ENCODE measurements at regions not wholly inside any gene's neighbourhood (a gene's known extent, or its start where the extent isn't known, plus 50 kb on each side); places are given as distances from the start of the nearest gene placed in this dataset.

DNA sequence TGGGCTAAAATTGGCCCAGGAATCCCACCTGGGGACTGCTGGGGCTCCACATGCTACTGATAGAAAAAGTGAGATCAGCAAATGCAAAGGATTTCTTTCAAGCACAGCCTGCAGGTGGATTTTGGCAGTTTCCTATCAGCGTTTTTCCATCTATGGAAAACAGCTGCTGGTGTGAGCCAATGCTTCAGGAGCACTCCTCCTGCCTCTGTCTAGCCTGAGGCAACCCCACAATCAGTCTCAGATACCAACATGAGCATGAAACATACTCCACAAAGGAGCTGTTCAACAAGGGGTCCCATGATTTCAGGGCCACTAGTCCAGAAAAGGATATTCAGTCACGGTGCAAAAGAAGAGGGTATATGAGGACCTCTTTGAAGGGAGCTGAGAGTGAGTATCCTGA is 311.5 kb upstream of the THBS1 start:
- TF ChIP-seq EZH2phosphoT487 (IDR thresholded peaks at IDR 0.05; ENCODE audit: low read length) (no peak), EZH2 (optimal IDR thresholded peaks at IDR 0.05; ENCODE audit: low read depth, low read length) (no peak)
- TF ChIP-seq, protein P1, sequence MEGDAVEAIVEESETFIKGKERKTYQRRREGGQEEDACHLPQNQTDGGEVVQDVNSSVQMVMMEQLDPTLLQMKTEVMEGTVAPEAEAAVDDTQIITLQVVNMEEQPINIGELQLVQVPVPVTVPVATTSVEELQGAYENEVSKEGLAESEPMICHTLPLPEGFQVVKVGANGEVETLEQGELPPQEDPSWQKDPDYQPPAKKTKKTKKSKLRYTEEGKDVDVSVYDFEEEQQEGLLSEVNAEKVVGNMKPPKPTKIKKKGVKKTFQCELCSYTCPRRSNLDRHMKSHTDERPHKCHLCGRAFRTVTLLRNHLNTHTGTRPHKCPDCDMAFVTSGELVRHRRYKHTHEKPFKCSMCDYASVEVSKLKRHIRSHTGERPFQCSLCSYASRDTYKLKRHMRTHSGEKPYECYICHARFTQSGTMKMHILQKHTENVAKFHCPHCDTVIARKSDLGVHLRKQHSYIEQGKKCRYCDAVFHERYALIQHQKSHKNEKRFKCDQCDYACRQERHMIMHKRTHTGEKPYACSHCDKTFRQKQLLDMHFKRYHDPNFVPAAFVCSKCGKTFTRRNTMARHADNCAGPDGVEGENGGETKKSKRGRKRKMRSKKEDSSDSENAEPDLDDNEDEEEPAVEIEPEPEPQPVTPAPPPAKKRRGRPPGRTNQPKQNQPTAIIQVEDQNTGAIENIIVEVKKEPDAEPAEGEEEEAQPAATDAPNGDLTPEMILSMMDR (IDR thresholded peaks at IDR 0.05; ENCODE audit: low read length), result no peak
- no peaks in the 10 kb centered on the region for H3K9me3 ChIP-seq (replicated peaks; ENCODE audit: insufficient read depth, low read length)
- no peaks in the 10 kb centered on the region for H4K20me1 ChIP-seq (ENCODE audit: insufficient read depth, low read length)
- H3K36me3 ChIP-seq (replicated peaks; ENCODE audit: insufficient read depth, low read length), result no peaks in the 10 kb centered on the region
- no peaks in the 10 kb centered on the region for H3K9me2 ChIP-seq (replicated peaks; ENCODE audit: insufficient read depth, low read length)
- H3K4me2 ChIP-seq (ENCODE audit: low read depth, low read length), result no peak overlapping the region
- no peak overlapping the region for H3K9ac ChIP-seq (ENCODE audit: low read length)
- no peaks in the 10 kb centered on the region for H3F3A ChIP-seq (ENCODE audit: insufficient read depth, low read length)
- H3K79me2 ChIP-seq (ENCODE audit: low read length), result no peaks in the 10 kb centered on the region
- H3K27me3 ChIP-seq (replicated peaks; ENCODE audit: insufficient read depth, low read length), result no peaks in the 10 kb centered on the region
- no peaks in the 10 kb centered on the region; the same call in 1 of the 2 replicates for H3K4me1 ChIP-seq (ENCODE audit: low read length)
- no peak overlapping the region for H2AFZ ChIP-seq (ENCODE audit: low read length)
- no peak overlapping the region for H3K4me3 ChIP-seq (ENCODE audit: low read length)
- H3K27ac ChIP-seq (ENCODE audit: low read length), result no peak overlapping the region
- no peak for DNase-seq

DNA sequence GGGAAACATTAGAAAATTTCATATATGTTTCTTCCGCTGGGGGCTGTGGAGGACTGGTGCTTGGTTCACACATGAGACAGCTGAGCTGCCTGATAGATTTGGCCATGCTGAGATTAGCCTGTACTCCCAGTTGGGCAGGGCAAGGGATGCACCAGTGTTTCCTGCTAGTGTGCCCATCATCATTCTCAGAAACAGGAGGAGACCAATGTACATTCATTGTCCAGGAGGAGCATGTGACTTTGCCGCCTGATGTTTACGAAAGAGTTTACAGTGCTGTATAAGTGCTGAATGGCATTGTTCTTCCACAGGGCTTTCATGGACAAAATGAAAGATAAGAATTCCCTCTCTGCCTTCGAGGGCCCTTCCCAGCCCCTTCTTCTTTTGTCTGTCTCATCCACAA is 311.1 kb upstream of the THBS1 start:
- Histone ChIP-seq H4K20me1 (ENCODE audit: insufficient read depth, low read length) (no peaks in the 10 kb centered on the region), H3K9me2 (replicated peaks; ENCODE audit: insufficient read depth, low read length) (no peaks in the 10 kb centered on the region), H3F3A (ENCODE audit: insufficient read depth, low read length) (no peaks in the 10 kb centered on the region), H3K9ac (ENCODE audit: low read length) (no peak overlapping the region), H3K4me1 (ENCODE audit: low read length) (no peaks in the 10 kb centered on the region; the same call in 1 of the 2 replicates), H3K27ac (ENCODE audit: low read length) (no peak overlapping the region), H3K4me3 (ENCODE audit: low read length) (no peak overlapping the region), H3K4me2 (ENCODE audit: low read depth, low read length) (no peak overlapping the region), H3K79me2 (ENCODE audit: low read length) (no peaks in the 10 kb centered on the region), H3K36me3 (replicated peaks; ENCODE audit: insufficient read depth, low read length) (no peaks in the 10 kb centered on the region), H2AFZ (ENCODE audit: low read length) (no peak overlapping the region), H3K9me3 (replicated peaks; ENCODE audit: insufficient read depth, low read length) (no peaks in the 10 kb centered on the region), H3K27me3 (replicated peaks; ENCODE audit: insufficient read depth, low read length) (no peaks in the 10 kb centered on the region)
- DNase-seq, result no peak
- TF ChIP-seq, protein P1 (IDR thresholded peaks at IDR 0.05; ENCODE audit: low read length), result no peak
- TF ChIP-seq EZH2 (optimal IDR thresholded peaks at IDR 0.05; ENCODE audit: low read depth, low read length), result no peak
- TF ChIP-seq EZH2phosphoT487 (IDR thresholded peaks at IDR 0.05; ENCODE audit: low read length), result no peak

DNA sequence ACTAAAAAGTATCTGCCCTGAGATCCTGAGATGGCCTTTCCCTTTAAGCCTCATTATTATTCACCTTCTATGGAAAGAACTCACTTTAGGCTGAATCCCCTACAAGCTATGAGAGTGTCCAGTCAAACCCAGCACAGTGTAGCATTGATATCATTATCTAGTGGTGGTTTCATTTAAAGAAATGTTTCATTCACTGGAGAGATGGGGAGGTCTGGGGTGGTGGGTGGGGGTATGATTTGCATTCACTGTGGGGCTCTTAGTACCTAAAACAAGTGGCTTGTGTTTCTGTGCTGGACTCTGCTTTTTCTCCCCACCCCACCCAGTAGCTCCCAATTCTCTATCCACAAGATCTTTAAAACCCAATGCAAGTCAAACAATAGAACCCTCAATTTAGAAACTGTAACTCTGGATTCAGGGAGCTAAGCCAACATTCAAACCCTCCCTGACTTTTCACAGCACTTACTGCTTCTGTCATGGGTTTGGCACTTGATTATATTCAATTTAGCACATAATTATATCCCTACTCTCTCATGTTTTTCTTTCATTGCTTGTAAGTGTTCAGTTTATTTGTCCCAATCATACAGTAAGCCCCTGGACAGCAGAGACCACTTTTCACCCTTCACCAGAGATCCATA is 310.5 kb upstream of the THBS1 start:
- H2AFZ ChIP-seq (ENCODE audit: low read length), result no peak overlapping the region
- H3K9ac ChIP-seq (ENCODE audit: low read length), result no peak overlapping the region
- no peaks in the 10 kb centered on the region for H3K27me3 ChIP-seq (replicated peaks; ENCODE audit: insufficient read depth, low read length)
- no peaks in the 10 kb centered on the region for H3K9me3 ChIP-seq (replicated peaks; ENCODE audit: insufficient read depth, low read length)
- H3K4me3 ChIP-seq (ENCODE audit: low read length), result no peak overlapping the region
- no peak overlapping the region for H3K27ac ChIP-seq (ENCODE audit: low read length)
- no peak overlapping the region for H3K4me2 ChIP-seq (ENCODE audit: low read depth, low read length)
- DNase-seq, result no peak
- no peaks in the 10 kb centered on the region for H3K36me3 ChIP-seq (replicated peaks; ENCODE audit: insufficient read depth, low read length)
- H4K20me1 ChIP-seq (ENCODE audit: insufficient read depth, low read length), result no peaks in the 10 kb centered on the region
- TF ChIP-seq EZH2 (optimal IDR thresholded peaks at IDR 0.05; ENCODE audit: low read depth, low read length) (no peak), EZH2phosphoT487 (IDR thresholded peaks at IDR 0.05; ENCODE audit: low read length) (no peak)
- TF ChIP-seq, protein P1 (IDR thresholded peaks at IDR 0.05; ENCODE audit: low read length), result no peak
- no peaks in the 10 kb centered on the region for H3K9me2 ChIP-seq (replicated peaks; ENCODE audit: insufficient read depth, low read length)
- H3F3A ChIP-seq (ENCODE audit: insufficient read depth, low read length), result no peaks in the 10 kb centered on the region
- no peaks in the 10 kb centered on the region; the same call in 1 of the 2 replicates for H3K4me1 ChIP-seq (ENCODE audit: low read length)
- no peaks in the 10 kb centered on the region for H3K79me2 ChIP-seq (ENCODE audit: low read length)

Data from MM.1S (cell line).